Gastrocnemius medialis (tissue), 4 donors: ENCODE measurements at regions not wholly inside any gene's neighbourhood (a gene's known extent, or its start where the extent isn't known, plus 50 kb on each side); places are given as distances from the start of the nearest gene placed in this dataset.

Experiments
- CTCF ChIP-seq, 5 experiments: fragments of 450-650 bp in 3 of 5; fragments of 200-600 bp in 2 of 5; sonication (generic) in 2 of 5; IDR thresholded peaks in 4 of 5; conservative IDR thresholded peaks in 1 of 5; 1 replicate in 4 of 5; 2 replicates in 1 of 5; pipeline ENCODE4 v1.5.1; 2016 to 2019; ENCODE audit warnings: antibody characterized with exemption in 5 of 5, mild to moderate bottlenecking in 3 of 5, moderate library complexity in 3 of 5
- POLR2A ChIP-seq, 2 donors: fragments of 450-650 bp; IDR thresholded peaks; one replicate each; pipeline ENCODE4 v1.6.1; 2017; ENCODE audit warnings: antibody characterized with exemption in 2 of 2, mild to moderate bottlenecking in 2 of 2, moderate library complexity in 2 of 2

GRCh38 chr11:112529071-112529470, 268.4 kb upstream of the PLET1 start:
- no peak for TF ChIP-seq CTCF (IDR thresholded peaks at IDR 0.05 in 4 of 5, conservative IDR thresholded peaks at IDR 0.05 in 1 of 5)
- no peak for TF ChIP-seq POLR2A (IDR thresholded peaks at IDR 0.05)
